ENCODE measurements at regions not wholly inside any gene's neighbourhood (a gene's known extent, or its start where the extent isn't known, plus 50 kb on each side); places are given as distances from the start of the nearest gene placed in this dataset.

- no peak for TF ChIP-seq POLR2A (IDR thresholded peaks at IDR 0.05; ENCODE audit: low read length)
- TF ChIP-seq GATA1 (IDR thresholded peaks at IDR 0.05; ENCODE audit: low read depth, low read length), result no peak
These were observed 213.4 kb upstream of the LNX1 start for GRCh38 chr4:53804719-53805118.

Data from erythroblast (primary cell).